Heart left ventricle (tissue), 13 donors: ENCODE measurements at regions not wholly inside any gene's neighbourhood (a gene's known extent, or its start where the extent isn't known, plus 50 kb on each side); places are given as distances from the start of the nearest gene placed in this dataset.

ENCODE experiments used
- POLR2A ChIP-seq, 2 donors: fragments of 450-650 bp; IDR thresholded peaks; one replicate each; pipeline ENCODE4 v1.6.1; 2017; ENCODE audit warnings: antibody characterized with exemption in 2 of 2, mild to moderate bottlenecking in 2 of 2, moderate library complexity in 2 of 2
- TF ChIP-seq, protein P1 (sequence below), 12 donors: fragments of 200-600 bp; sonication (generic) in 4 of 12; IDR thresholded peaks; one replicate each; pipeline versions ENCODE4 v1.5.0 to v1.8.0; 2018 to 2022; ENCODE audit warnings: antibody characterized with exemption in 12 of 12, mild to moderate bottlenecking in 5 of 12
- donor health status: ischemic (EF 13 %, LVEDD 7.1; RV severe dilation, severe dysfunction).
- donor health status: DM: no; HTN: yes; CAD: no.
- donor health status: DM: no; HTN: no; CAD: no.
- donor health status: ischemic (EF 25% LVEDD 6.9; RV normal size, moderate dysfunction).
- donor health status: ischemic (EF 25% LVEDD 5.7; RV mildly dilated, moderate dysfunction).
- donor health status: ischemic (EF 35%, LVEDD 5.7; RV mildly dilated, moderate dysfunction).
- donor health status: nonischemic (EF 11% LVEDD 7.7; RV severe dilation, severe dysfunction).
- donor health status: DM: yes; HTN: yes; CAD: no.
- donor health status: PGD.
- donor health status: ischemic (EF 29% LVEDD 5.4; RV normal size, mild dysfunction).
- donor health status: nonischemic (EF 23%, LVEDD 6.1; RV moderate dilation, normal function).

DNA sequence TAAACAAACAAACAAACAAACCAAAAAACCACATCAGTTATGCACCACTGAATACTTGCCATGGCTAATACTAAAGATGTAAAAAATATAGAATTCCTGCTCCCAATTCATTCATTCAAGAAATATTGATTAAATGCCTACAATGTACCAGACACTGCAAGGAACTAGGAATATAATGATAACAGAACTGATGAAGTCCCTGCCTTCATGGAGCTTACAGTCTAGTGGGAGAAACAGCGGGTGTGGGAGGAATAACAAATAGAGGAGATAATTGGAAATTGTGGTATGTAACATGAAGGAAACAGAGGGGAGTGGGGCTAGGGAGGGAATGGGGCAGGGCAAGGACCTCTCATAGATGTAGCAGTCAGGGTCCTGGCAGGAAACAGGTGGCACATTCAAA lies 58.6 kb upstream of the NBL1 start:
- TF ChIP-seq, protein P1, sequence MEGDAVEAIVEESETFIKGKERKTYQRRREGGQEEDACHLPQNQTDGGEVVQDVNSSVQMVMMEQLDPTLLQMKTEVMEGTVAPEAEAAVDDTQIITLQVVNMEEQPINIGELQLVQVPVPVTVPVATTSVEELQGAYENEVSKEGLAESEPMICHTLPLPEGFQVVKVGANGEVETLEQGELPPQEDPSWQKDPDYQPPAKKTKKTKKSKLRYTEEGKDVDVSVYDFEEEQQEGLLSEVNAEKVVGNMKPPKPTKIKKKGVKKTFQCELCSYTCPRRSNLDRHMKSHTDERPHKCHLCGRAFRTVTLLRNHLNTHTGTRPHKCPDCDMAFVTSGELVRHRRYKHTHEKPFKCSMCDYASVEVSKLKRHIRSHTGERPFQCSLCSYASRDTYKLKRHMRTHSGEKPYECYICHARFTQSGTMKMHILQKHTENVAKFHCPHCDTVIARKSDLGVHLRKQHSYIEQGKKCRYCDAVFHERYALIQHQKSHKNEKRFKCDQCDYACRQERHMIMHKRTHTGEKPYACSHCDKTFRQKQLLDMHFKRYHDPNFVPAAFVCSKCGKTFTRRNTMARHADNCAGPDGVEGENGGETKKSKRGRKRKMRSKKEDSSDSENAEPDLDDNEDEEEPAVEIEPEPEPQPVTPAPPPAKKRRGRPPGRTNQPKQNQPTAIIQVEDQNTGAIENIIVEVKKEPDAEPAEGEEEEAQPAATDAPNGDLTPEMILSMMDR (IDR thresholded peaks at IDR 0.05): no peak
- no peak for TF ChIP-seq POLR2A (IDR thresholded peaks at IDR 0.05)
